Sigmoid colon (tissue), 4 donors: ENCODE measurements at regions not wholly inside any gene's neighbourhood (a gene's known extent, or its start where the extent isn't known, plus 50 kb on each side); places are given as distances from the start of the nearest gene placed in this dataset.
"Not testable (repeated sequence)": the region's sequence is repeated elsewhere in the genome, so short reads cannot be mapped to it uniquely, and the experiment has no call there.

Experiments used
- EP300 ChIP-seq, 4 donors: sonication (generic); formaldehyde crosslinking; IDR thresholded peaks; one replicate each; pipeline ENCODE4 v1.6.1; 2017; ENCODE audit warnings: antibody characterized with exemption in 4 of 4
- POLR2A ChIP-seq, 2 donors: fragments of 450-650 bp; IDR thresholded peaks; one replicate each; pipeline ENCODE4 v1.6.1; 2016; ENCODE audit warnings: antibody characterized with exemption in 2 of 2, mild to moderate bottlenecking in 2 of 2, moderate library complexity in 2 of 2
- POLR2AphosphoS5 ChIP-seq, 4 donors: sonication (generic); formaldehyde crosslinking; IDR thresholded peaks; one replicate each; pipeline ENCODE4 v1.6.1; 2017; ENCODE audit warnings: antibody characterized with exemption in 4 of 4
- TF ChIP-seq, protein P1 (sequence below), 4 experiments: fragments of 450-650 bp in 3 of 4; fragments of 200-600 bp in 1 of 4; IDR thresholded peaks; one replicate each; pipeline ENCODE4 v1.5.1; 2016 to 2019; ENCODE audit warnings: antibody characterized with exemption in 4 of 4, mild to moderate bottlenecking in 3 of 4, moderate library complexity in 2 of 4

DNA sequence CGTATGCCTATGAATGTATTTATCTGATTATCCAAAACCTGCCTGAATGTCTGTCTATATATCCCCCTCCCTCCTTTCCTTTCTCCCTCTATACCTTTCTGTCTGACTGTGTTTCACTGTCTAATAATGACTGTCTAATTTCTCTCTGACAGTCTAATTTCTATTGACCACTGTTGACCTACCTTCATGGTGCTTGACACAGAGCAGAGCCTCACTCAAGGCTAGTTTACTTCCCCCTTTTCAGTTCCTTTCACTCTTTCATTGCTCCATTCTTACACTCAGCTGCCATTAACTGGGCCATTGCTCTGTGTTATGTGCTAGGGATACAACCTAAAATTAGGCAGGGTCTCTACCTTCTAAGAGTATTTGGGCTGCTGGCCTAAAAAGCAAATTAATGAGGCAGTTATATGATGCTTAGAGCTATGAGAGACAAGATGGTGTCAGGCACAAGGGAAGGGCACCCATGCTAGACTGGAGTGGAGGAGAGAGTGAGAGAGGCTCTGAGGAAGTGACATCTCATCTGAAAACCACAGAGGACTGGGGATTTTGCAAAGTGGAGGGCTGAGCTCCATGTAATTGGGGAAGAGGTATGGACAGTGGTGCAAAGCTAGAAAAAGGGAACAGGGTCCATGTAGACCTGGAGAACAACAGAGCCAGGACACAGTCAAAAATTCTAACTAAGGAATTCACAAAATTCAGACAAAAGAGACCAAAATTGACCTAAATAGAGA, 348.6 kb upstream of the CHRNA7 start:
- TF ChIP-seq, protein P1, sequence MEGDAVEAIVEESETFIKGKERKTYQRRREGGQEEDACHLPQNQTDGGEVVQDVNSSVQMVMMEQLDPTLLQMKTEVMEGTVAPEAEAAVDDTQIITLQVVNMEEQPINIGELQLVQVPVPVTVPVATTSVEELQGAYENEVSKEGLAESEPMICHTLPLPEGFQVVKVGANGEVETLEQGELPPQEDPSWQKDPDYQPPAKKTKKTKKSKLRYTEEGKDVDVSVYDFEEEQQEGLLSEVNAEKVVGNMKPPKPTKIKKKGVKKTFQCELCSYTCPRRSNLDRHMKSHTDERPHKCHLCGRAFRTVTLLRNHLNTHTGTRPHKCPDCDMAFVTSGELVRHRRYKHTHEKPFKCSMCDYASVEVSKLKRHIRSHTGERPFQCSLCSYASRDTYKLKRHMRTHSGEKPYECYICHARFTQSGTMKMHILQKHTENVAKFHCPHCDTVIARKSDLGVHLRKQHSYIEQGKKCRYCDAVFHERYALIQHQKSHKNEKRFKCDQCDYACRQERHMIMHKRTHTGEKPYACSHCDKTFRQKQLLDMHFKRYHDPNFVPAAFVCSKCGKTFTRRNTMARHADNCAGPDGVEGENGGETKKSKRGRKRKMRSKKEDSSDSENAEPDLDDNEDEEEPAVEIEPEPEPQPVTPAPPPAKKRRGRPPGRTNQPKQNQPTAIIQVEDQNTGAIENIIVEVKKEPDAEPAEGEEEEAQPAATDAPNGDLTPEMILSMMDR (IDR thresholded peaks at IDR 0.05) = not testable (repeated sequence)
- not testable (repeated sequence) for TF ChIP-seq POLR2A, POLR2AphosphoS5, EP300 (IDR thresholded peaks at IDR 0.05)
